ENCODE measurements at regions not wholly inside any gene's neighbourhood (a gene's known extent, or its start where the extent isn't known, plus 50 kb on each side); places are given as distances from the start of the nearest gene placed in this dataset.

DNA sequence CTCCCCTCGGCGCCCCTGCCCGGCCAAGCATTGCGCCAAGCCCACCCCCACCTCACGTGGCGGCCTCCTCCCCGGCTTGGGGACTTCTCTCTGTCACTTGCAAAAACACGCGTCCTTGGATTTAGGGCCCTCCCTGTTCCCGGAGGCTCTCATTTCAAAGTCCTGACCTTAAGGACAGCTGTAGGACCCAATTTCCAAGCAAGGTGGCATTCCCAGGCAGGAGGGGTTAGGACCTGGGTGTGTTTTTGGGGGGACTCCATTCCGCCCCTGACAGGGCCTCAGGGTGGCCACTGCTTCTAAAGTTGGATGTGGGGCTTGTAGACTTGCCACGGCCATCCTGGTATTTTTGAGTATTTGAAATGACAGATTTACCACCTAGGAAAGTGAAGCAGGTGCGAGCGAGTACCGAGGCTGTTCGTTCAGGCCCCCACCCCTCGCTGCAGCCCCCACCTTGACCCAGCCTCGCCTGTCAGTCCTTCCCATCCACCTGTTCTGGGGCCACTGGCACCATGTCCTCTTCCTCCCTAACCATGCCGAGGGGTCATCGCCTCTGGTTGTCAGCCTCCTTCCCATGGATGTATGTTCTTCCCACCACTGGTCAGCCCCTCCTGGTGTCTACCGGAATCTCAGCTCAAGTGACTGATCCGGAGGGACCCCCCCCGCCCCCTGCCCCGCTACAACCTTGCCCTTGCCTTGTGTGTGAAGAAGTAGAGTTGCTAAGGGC lies 52.4 kb downstream of the MRPL36 start:
- TF ChIP-seq, protein P1, sequence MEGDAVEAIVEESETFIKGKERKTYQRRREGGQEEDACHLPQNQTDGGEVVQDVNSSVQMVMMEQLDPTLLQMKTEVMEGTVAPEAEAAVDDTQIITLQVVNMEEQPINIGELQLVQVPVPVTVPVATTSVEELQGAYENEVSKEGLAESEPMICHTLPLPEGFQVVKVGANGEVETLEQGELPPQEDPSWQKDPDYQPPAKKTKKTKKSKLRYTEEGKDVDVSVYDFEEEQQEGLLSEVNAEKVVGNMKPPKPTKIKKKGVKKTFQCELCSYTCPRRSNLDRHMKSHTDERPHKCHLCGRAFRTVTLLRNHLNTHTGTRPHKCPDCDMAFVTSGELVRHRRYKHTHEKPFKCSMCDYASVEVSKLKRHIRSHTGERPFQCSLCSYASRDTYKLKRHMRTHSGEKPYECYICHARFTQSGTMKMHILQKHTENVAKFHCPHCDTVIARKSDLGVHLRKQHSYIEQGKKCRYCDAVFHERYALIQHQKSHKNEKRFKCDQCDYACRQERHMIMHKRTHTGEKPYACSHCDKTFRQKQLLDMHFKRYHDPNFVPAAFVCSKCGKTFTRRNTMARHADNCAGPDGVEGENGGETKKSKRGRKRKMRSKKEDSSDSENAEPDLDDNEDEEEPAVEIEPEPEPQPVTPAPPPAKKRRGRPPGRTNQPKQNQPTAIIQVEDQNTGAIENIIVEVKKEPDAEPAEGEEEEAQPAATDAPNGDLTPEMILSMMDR (IDR thresholded peaks at IDR 0.05): no peak
- no peak for TF ChIP-seq POLR2A (IDR thresholded peaks at IDR 0.05)

All from adrenal gland (tissue), 5 donors.